Spleen (tissue), 7 donors: ENCODE measurements at regions not wholly inside any gene's neighbourhood (a gene's known extent, or its start where the extent isn't known, plus 50 kb on each side); places are given as distances from the start of the nearest gene placed in this dataset.

Source experiments
- CTCF ChIP-seq, 11 experiments: fragments of 200-600 bp in 7 of 11; fragments of 450-650 bp in 4 of 11; sonication (generic) in 4 of 11; IDR thresholded peaks in 8 of 11; conservative IDR thresholded peaks in 3 of 11; 1 replicate in 7 of 11; 2 replicates in 4 of 11; pipeline versions ENCODE4 v1.4.0 to v1.8.0; 2016 to 2021; ENCODE audit warnings: antibody characterized with exemption in 11 of 11, inconsistent platforms in 4 of 11, mild to moderate bottlenecking in 1 of 11
- POLR2A ChIP-seq, 3 donors: fragments of 450-650 bp; IDR thresholded peaks; one replicate each; pipeline ENCODE4 v1.5.1; 2017; ENCODE audit warnings: antibody characterized with exemption in 3 of 3, mild to moderate bottlenecking in 1 of 3
- POLR2AphosphoS5 ChIP-seq, 3 donors: sonication (generic); formaldehyde crosslinking; IDR thresholded peaks; one replicate each; pipeline ENCODE4 v1.5.1; 2017; ENCODE audit warnings: antibody characterized with exemption in 3 of 3
- donor health status: DM: no; HTN: no; CAD: no; lungs with moderate emphysema.
- donor health status: DM: no; HTN: no; CAD: no.
- donor health status: DM: no; HTN: no; CAD: no.

- TF ChIP-seq POLR2A (IDR thresholded peaks at IDR 0.05) (no peak), CTCF (IDR thresholded peaks at IDR 0.05 in 8 of 11, conservative IDR thresholded peaks at IDR 0.05 in 3 of 11) (no peak), POLR2AphosphoS5 (IDR thresholded peaks at IDR 0.05) (no peak)
Measured at GRCh38 chr7:67401492-67401891, 404.9 kb downstream of the TYW1 start.
